ENCODE measurements at regions not wholly inside any gene's neighbourhood (a gene's known extent, or its start where the extent isn't known, plus 50 kb on each side); places are given as distances from the start of the nearest gene placed in this dataset.

GRCh38 chr6:167742719-167743303 is 83.9 kb upstream of the AFDN start:
- no peaks in the 10 kb centered on the region for H3F3A ChIP-seq (replicated peaks; ENCODE audit: low read depth)
- H3K9me2 ChIP-seq (ENCODE audit: insufficient read depth), result peaks cover 4% of the 10 kb centered on the region
- no peaks in the 10 kb centered on the region for H3K4me1 ChIP-seq (ENCODE audit: insufficient read depth)
- H3K9me3 Mint-ChIP-seq, result peaks cover 3% of the 10 kb centered on the region; the same call in 1 of the 3 replicates
- no peak overlapping the region for H3K4me3 ChIP-seq
- H3K27me3 ChIP-seq (ENCODE audit: insufficient read depth), result no peaks in the 10 kb centered on the region
- H3K4me2 ChIP-seq, result no peak overlapping the region
- no peak overlapping the region for H3K27ac ChIP-seq (ENCODE audit: low read depth)
- no peak overlapping the region for H3K27ac Mint-ChIP-seq
- no peaks in the 10 kb centered on the region for H4K20me1 ChIP-seq (replicated peaks; ENCODE audit: insufficient read depth)
- peaks cover 7% of the 10 kb centered on the region for H3K27me3 Mint-ChIP-seq (ENCODE audit: insufficient read depth, low read depth, poor library complexity)
- no peaks in the 10 kb centered on the region for H3K36me3 Mint-ChIP-seq (ENCODE audit: low read depth)
- H3K4me1 Mint-ChIP-seq, result peaks cover 4% of the 10 kb centered on the region; the same call in 2 of the 3 replicates
- H2AFZ ChIP-seq, result no peak overlapping the region
- DNase-seq (ENCODE audit: low spot score), result peak; percentile 38
- no peak for TF ChIP-seq ZNF462 (CRISPR knock-in tag; IDR thresholded peaks at IDR 0.05)
- no peak for TF ChIP-seq POLR2AphosphoS5 (IDR thresholded peaks at IDR 0.05; ENCODE audit: low read depth)
- no peak for TF ChIP-seq EZH2phosphoT487 (IDR thresholded peaks at IDR 0.05; ENCODE audit: unreplicated experiment)
- no peak for TF ChIP-seq EZH2 (IDR thresholded peaks at IDR 0.05; ENCODE audit: low read depth, unreplicated experiment)
- TF ChIP-seq STAT1 (IDR thresholded peaks at IDR 0.05; ENCODE audit: unreplicated experiment), result no peak
- no peak for TF ChIP-seq REST (IDR thresholded peaks at IDR 0.05; ENCODE audit: unreplicated experiment)
- peak; percentile 15 to 19; a peak in 2 of 4 replicates for TF ChIP-seq CTCF (conservative IDR thresholded peaks at IDR 0.05; ENCODE audit: low read depth in 2 of 2)
- TF ChIP-seq NANOG (IDR thresholded peaks at IDR 0.05; ENCODE audit: borderline replicate concordance), result no peak
- H3K36me3 ChIP-seq (ENCODE audit: insufficient read depth), result no peaks in the 10 kb centered on the region
- no peaks in the 10 kb centered on the region for H3K79me2 ChIP-seq (replicated peaks; ENCODE audit: insufficient read depth)
- H3K4me3 Mint-ChIP-seq, result no peak overlapping the region
- ATAC-seq, result peak; percentile 89
